ENCODE measurements at regions not wholly inside any gene's neighbourhood (a gene's known extent, or its start where the extent isn't known, plus 50 kb on each side); places are given as distances from the start of the nearest gene placed in this dataset.
"Not testable (repeated sequence)": the region's sequence is repeated elsewhere in the genome, so short reads cannot be mapped to it uniquely, and the experiment has no call there.

DNA sequence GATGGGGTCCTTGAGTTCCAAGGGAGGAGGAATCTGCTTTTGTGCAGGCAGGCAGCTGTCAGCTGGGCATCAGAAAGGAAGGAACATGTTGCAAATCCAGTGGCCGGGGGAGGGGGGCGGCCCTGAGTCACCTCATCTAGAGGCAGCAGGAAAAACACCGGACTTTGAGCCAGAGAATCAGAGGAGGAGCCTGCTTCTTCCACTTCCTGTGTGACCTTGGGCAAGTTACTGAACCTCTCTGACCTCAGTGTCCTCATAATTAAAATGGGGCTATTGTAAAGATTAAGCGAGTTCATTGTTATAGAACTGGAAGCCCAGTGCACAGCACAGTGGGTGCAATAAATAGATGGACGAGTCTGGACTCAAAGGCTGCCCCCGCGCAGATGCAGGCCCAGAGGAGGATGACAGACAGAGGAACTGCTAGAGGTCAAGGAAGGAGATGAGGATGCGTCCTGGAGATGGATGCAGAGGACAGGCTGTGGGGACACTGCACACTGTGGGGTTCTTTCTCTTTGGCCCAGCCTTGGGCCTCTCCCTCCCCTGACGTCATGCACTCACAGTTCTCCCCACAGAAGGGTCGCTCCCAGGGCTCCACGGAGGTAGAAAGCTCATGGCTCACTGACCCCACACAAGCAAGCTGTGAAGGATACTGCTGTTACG is 714.3 kb downstream of the MATN1 start:
- DNase-seq, result no peak

DNA sequence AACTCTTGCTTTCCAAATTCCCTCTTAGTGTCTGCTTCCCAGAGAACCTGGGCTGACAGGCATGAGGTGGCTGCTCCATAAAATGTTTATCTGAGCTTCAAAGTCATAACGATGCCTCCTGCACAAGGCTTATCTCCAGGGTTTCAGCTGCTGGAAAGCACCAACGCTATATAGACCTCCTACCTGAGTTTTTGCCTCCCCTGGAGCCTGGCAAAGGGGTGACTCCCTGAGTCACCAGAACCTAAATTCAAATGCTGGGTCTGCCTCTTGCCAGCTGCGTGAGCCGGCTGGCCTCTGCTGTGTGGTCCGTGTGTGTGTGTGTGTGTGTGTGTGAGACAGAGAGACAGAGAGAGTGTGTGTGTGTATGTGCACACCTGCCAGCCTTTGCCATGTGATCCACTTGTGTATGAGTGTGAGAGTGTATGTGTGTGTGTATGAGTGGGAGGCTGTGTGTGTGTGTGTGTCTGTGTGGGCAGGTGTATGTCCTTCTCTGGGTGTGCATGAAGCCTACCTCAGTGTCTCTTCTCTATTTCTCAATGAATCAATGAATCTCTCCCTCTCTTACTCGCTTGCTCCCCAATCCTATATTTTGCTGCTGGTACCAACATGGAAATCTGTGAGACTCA is 714.9 kb downstream of the MATN1 start:
- no peak for DNase-seq

DNA sequence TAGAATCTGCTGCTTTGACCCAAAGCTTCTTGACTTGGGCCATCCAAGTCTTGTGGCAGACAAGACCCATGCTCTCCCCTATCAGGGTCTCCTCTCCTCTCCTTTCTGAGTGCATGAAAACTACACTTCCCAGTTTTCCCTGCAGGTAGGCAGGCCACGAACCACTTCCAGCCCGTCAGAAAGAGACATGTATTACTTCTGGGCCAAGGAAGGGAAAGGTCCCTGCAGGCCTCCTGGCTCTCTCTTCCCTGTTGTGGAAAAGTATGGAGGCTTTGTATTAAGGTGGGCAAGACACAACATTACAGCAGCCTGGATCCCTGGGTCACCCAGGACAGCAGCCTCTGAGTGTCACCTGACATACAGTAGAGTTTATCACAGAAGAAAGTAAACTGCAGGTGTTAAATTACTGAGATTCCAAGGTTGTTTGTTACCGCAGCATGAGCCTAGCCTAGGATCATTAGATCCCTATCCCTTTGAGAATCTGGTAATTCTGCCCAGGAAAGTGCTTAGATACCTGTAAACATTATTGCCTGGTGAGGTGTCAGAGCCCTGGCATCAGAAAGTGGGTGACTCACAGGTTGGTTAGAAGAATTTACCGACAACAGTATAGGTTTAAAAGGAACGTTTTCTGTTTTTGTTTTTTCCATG is 717.3 kb downstream of the MATN1 start:
- DNase-seq, result no peak

DNA sequence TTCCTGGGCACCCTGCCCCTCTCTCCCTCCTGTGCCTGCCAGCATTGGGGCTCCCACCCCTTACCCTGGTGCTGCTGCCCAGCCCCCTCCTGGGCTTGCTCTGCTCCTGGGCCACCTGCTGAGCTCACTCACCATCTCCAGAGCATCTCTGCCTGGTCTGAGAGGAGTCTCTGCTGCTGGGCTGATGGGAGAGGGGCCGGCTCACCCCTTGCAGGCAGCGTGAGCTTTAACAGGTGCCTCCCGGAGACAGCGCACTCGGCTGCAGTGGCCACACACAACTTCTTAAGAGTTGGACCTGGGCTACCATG is 721.7 kb downstream of the MATN1 start:
- no peak for DNase-seq

DNA sequence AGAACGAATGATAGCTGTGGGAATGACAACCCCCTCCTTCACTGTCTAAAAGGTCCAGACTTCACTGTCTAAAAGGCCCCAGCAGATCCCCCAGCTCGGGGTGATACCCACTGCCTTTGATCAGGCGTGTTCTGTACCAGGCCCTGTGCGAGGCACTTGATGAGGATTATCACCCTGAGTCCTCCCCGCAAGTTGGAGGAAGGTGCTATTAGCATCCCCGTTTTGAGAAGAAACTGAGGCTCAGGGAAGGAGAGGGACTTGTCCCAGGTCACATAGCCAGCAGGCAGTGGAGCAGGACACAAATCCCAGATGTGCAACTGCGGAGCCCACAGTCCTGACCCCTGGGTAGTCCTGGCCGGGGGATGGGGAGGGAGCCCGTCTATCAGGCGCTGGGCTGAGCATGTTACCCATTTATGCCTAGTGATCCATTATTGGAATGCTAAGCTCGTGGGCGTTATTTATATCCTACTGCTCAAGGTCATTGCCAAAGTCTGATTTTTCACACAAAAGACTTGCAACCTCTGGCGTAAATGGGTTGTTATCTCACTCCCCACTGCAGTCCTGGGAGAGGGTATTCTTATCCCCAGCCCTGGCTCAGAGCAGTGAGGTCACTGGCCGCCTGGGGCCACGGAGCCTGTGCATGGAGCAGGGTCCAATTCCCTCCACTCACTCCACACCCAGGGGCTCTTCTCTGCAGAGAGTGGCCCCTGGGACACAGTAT is 722.2 kb downstream of the MATN1 start:
- no peak for DNase-seq

DNA sequence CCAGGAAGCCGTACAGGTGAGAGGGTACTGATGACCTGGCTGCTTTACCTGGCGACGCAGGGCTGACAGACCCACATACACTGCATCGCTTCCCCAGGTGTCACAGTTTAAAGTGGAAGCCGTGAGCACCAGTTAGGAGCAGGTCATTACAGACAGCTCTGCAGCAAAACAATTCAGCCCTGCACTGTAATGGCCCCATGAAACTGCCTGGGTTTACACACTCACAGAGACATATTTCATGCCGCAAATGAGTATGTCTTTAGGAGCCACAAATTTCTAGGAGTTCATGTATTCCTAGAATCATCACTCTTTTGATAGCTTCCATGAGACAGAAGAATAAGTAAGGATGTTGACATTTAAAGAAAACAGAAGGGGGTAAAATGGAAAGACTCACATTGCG is 723.1 kb downstream of the MATN1 start:
- no peak for DNase-seq

DNA sequence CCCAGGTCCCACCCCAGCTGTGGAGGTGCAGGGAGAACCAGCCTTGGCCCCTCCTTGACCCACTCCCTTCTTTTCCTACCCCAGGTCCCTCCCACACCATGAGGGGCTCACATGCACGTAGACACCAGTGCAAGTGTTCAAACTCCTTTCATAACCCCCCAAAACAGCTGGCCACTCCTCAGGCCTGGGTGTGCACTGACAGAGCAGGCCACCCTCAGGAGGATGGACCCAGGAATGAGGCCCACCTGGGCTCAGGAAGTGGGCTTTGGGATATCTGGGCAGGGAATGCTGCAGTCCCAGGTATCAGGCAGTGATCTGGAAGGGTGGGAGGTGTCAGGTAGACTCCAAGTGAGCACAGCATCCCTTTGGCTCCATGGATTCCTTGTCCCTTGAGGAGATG is 723.8 kb downstream of the MATN1 start:
- no peak for DNase-seq

DNA sequence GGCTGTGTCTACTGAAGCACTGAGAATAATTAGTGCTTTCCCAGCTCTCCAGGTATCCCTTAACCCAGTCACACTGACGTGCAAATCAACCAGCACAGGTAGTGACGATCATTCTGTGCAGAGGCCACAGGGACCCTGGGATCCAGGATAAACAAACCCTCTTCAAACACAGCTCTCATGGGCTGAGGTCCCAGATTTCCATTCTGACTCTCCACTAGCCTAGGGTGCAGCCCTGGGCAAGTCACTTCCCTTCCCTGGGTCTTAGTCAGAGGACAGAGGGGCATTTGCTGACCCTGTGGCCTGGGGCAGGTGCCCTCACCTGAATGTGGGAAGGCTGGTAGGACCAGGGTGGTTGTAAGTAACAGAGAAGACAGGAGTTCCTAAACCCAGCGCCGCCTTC is 724.7 kb downstream of the MATN1 start:
- DNase-seq, result peak; percentile 5

DNA sequence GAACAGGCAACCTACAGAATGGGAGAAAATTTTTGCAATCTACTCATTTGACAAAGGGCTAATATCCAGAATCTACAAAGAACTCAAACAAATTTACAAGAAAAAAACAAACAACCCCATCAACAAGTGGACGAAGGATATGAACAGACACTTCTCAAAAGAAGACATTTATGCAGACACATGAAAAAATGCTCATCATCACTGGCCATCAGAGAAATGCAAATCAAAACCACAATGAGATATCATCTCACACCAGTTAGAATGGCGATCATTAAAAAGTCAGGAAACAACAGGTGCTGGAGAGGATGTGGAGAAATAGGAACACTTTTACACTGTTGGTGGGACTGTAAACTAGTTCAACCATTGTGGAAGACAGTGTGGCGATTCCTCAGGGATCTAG is 725.6 kb downstream of the MATN1 start:
- not testable (repeated sequence) for DNase-seq

DNA sequence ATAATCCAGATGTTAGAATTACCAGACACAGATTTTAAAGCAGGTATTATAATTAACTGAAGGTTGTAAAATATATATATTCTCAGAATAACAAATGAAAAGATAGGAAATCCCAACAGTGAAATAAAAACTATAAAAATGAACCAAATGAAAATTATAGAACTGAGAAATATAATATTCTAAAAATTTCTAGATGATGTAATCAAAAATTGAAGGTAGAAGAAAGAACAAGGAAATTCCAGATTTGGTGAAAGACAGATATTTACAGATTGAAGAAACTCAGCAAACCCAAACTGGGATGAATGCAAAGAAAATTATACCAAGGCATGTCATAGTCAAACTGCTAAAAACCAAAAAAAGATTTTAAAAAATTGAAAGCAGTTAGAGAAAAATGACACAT is 729.4 kb downstream of the MATN1 start:
- DNase-seq, result no peak

DNA sequence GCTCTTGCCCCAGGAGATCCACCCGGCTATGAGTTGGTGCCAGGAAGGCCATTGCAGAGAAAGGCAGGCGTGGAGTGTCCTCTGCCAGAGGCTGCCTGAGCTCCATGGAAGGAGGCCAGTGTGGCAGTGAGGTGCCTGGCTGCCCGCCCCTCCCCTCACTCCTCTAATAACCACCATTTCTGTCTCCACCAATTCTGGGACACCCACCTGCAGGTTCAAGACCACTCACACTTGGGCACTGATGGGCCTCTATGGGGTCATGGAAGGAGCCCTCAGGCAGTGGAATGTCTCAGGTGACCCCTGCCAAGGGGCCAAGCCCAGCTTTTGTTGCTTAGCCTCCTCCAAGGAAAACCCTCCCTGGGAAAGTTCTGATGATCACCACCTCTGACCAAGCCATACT is 731.6 kb downstream of the MATN1 start:
- DNase-seq, result no peak

DNA sequence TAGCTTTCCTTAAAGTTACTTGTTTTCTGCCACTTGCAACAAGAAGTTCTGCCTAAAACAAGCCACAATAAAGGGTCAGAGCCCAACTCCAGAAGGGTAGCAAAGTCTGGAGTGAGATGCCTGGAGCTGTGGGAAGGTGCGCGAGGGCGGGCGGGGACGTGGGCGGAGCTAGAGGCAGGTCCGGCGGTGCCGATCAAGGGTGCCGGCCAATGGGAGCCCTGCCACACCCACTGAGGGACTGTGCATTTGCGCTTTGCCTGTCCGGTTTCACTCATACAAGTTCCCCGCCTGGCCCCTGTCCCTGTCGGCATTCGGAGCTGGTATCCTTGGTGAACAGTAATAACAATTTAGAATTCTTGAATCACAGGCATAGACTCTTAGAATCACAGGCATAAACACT is 732.4 kb downstream of the MATN1 start:
- DNase-seq, result no peak

DNA sequence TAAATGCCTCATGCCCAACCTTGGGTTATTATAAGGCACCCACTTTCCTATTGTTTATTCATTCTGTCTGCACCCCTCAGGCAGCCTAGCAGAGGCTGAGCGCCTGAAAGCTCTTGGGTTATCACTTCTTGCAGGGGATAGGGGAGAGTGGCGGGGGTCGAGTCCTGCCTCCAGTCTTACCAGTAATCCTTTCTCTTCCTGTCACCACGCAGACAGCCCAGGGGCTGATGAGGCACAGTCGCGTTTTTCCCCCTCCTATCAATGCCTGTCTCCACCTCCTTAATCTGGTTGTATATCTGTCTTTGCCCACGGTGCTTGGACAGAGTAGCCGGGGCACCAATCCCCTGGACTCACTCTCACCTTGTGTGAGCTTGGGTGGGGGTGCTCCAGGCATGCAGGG is 733.1 kb downstream of the MATN1 start:
- no peak for DNase-seq

DNA sequence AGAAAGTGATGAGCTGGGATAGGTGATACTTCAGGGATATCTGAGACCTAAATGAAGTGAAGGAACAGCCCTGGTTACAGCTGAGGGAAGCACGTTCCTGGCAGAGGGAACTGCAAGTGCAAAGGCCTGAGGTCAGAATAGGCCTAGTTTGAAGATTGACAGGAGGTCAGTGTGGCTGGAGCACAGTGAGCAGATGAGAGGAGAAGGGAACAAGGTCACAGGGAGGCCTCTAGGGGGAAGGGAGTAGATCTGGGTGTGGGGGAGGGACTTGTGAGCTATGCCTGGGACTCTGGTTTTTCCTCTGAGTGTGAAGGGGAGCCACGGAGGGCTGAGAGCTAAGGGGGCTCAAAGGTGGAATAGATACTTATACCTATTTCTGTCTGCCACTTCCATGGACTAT is 736.4 kb downstream of the MATN1 start:
- no peak for DNase-seq

DNA sequence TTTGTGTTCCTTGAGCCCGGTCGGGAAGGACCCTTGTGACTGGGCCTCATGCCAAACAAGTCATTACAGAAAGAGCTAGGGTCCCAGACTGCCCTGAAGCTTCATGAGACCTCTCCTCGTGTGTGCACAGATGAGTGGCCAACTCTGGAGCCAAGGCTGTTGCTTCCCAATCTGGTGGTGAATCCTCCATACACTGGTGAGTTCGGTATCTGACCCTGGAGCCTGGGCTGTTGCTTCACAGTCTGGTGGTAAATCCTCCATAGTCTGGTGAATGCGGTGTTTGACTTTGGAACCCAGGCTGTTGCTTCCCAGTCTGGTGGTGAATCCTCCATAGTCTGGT is 737.8 kb downstream of the MATN1 start:
- no peak for DNase-seq

DNA sequence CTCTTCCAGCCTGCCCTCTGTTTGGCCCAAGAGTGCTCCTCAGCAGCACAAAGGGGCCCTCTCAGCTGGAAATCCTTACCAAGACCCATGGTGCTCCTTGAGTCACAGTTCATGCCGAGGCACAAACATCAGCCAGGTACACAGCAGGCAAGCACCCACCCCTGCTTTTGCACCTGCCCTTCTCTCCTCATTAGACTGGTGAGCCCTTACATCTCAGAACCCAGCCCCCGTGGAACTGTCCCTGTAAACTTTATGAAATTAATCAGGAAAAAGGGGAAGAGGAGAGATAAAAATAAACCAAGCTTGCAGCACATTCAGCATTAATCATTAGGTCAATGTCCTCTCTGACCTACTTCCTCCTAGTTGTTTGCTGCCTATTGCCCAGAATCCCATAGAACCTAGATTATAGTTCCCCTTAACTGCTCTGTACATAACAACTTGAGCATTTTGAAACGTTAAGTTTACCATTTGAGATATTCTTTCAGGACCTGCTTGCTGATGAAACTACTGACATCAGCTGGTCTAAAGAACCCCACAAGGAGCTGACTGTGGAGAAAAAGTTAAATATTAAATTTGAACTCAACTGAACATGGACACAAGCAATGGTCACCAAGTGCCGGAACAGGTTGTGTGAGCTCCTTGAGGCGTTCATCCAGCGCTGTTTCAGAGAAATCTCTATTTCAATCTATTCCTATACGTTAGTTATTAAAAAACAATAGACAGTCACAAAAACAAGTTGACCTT is 738.4 kb downstream of the MATN1 start:
- no peak for DNase-seq

DNA sequence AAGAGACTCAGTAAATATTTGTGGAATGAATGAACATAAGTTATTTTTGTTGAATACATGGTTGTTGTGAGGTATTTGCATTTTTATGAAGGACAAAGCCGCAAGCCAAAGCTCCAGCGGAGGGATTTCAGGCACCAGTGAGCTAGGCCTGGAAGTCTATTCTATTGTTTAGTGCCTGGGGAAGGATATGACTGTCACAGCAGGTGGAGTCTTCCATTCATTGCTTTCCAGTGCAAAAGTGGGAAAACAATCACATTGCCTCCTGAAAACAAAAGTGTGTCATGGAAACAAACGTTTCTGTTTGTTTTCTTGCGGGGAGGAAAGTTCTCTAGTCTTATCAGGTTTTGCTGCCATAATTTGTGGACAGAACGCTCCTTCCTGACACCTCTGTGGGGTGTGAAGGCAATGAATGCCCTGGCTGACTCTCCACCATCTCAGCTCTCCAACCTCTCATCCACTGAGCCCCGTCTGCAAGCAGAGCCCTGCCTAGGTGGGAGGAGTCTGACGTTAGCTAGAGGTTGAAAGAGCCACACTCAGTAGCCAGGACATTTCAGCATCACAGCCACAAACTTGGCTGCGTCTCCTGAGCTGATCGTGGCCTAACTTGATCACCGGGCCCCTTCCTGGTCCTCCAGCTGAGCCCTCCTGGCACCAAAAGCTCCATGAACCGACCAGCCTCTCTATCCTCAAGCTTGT is 739.1 kb downstream of the MATN1 start:
- DNase-seq, result peak; percentile 38

DNA sequence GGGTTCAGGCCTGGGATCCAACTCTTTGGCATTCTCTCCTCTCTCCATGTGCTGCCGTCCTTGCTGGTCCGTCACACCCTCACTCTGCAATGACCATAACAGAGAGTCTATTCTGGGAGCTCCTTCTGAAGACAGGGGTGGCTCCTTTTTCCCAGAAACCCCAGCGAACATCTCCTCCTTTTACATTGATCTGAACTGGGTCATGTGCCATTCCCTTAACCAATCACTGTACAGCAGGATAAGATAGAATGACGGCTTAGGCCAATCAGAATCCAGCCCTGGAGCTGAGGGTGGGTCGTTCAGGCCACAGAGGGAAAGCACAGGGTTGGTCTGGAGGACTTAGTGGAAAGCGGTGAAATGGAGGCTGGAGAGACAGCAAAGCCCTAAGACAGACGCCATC is 740.1 kb downstream of the MATN1 start:
- no peak for DNase-seq

DNA sequence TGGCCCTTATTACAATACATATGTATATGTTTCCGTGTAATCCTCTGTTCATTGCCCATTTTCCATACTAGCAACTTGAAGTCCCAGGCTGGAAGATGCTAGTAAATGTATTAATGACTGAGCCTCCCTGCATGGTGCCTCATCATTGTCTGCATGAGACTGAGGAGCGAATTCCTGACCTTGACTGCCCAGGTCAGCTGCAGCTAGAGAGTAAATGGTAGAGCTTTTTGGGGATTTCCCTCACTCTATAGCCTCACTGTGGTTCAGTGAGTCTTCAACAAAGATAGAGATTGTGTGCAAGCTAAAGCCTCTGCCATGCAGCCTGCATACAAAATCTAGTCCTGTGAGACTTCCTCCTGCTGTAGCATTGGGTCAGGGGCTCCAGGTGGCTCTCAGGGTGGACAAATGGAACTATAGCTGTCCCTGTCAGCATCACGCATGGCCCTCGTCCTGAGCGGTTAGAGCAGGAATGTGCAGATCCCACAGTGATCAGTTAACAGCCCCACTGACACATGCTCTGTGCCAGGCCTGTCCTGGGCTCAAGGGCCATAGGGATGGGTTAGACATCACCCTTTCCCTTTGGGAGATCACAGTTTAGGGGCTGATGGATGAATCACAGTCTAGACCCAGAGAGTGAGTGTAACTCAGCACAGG is 741.7 kb downstream of the MATN1 start:
- DNase-seq, result no peak

DNA sequence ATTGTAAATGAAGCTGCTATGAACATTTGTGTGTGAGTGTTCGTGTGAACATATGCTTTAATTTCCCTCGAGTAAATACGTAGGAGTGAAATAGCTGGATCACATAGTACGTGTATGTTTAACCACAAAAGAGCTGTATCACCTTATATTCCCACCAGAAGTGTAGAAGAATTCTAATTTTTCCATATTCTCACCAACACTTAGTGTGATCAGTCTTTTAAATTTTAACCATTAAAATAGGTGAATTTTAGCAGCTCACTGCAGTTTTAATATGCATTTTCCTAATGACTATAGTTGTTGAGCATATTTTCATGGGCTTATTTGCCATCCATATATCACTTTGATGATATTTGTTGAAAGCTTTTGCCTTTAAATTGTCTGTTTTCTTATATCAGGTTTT is 741.2 kb downstream of the PTPRU start:
- no peak for DNase-seq

DNA sequence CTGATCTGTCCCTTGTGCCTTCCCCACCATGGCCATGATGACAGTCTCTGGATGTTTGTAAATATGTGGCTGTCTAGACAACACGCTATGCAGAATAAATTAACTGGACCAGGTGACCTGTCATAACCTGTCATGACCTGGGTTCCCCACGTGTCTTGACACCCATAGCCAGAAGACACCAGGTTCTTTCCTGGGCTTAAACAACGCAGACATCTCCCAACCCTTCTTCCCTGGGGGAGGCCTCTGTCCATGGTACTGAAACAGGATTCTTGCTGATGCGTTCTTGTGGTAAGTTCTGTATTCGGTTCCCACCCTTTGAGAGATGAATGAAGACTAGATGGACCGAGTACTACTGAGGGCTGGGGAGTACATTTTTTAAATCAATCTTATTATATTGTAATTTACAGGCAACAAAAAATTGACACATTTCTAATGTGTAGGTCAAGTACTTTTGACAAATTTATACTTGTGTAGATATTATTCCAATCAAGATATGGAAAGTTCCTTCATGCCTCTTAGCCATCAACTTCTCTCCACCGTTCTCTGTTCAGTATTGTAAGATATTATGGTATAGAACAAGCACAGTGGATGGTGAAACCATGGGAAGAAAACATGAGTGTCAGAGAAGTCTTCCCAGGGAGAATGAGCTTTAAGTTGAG is 738.8 kb downstream of the PTPRU start:
- DNase-seq, result no peak

DNA sequence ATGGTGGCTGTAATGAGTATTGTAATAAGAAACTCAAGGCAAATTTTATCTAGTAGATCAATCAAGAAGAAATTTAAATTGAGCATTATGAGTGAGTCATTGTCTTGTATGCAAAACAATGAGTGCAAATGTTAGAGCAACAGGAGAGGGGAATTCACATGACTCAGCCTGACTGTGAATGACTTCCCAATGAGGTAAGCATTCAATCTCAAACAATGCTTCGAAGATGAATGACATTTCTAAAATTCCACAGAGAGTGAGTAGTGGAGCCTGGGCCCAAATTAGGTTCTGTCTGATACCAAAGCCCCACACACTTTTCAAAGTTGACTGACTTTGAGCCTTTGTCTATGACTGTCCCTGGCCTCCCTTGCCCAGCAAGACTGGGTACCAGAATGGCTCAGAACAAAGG is 738.0 kb downstream of the PTPRU start:
- DNase-seq, result peak; percentile 38
